ENCODE measurements at regions not wholly inside any gene's neighbourhood (a gene's known extent, or its start where the extent isn't known, plus 50 kb on each side); places are given as distances from the start of the nearest gene placed in this dataset.
A peak's percentile ranks its signal among the peaks of the same experiment; 100 is the strongest.

DNA sequence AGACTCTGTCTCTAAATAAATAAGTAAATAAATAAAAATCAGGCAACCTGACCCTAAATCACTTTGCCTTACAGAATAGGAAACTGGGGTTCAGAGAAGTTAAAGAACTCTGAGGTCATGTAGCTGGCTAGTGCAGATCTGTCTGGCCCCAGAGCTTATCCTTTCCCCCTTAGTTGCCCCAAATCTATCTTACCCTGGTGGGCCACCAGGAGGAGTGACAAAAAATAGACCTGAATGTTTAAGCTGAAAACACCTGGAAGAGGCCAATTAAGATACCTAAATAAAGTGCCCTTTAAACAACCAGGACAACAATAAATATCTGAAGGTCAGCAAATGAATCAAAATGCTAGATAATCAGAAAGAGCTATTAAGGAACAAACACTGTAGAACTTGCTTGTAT, 59.7 kb downstream of the TEX35 start:
- H3K9ac ChIP-seq (ENCODE audit: low read depth in 1 of 2, low read length in 2 of 2), result no peak overlapping the region
- no peaks in the 10 kb centered on the region for H3K27me3 ChIP-seq (ENCODE audit: control insufficient read depth in 2 of 2, insufficient read depth in 2 of 2, low read length in 2 of 2)
- H3K27ac ChIP-seq (ENCODE audit: low read depth in 2 of 2, low read length in 2 of 2), result no peak overlapping the region
- H3K4me3 ChIP-seq (ENCODE audit: low read length in 2 of 2), result no peak overlapping the region
- no peaks in the 10 kb centered on the region for H3K9me3 ChIP-seq (ENCODE audit: control insufficient read depth in 2 of 2, low read length in 2 of 2)
- H3K4me1 ChIP-seq (ENCODE audit: control insufficient read depth in 2 of 2, insufficient read depth in 2 of 2, low read length in 2 of 2), result peaks cover 12 to 14% of the 10 kb centered on the region in 2 donors
- no peaks in the 10 kb centered on the region for H3K36me3 ChIP-seq (ENCODE audit: control insufficient read depth in 2 of 2, insufficient read depth in 2 of 2, low read length in 2 of 2)

GRCh38 chr1:178573330-178573729, 60.4 kb downstream of the TEX35 start:
- H3K9ac ChIP-seq (ENCODE audit: low read depth in 1 of 2, low read length in 2 of 2), result no peak overlapping the region
- H3K4me3 ChIP-seq (ENCODE audit: low read length in 2 of 2), result no peak overlapping the region
- peaks cover 12 to 14% of the 10 kb centered on the region in 2 donors for H3K4me1 ChIP-seq (ENCODE audit: control insufficient read depth in 2 of 2, insufficient read depth in 2 of 2, low read length in 2 of 2)
- no peaks in the 10 kb centered on the region for H3K27me3 ChIP-seq (ENCODE audit: control insufficient read depth in 2 of 2, insufficient read depth in 2 of 2, low read length in 2 of 2)
- no peak overlapping the region for H3K27ac ChIP-seq (ENCODE audit: low read depth in 2 of 2, low read length in 2 of 2)
- H3K36me3 ChIP-seq (ENCODE audit: control insufficient read depth in 2 of 2, insufficient read depth in 2 of 2, low read length in 2 of 2), result no peaks in the 10 kb centered on the region
- no peaks in the 10 kb centered on the region for H3K9me3 ChIP-seq (ENCODE audit: control insufficient read depth in 2 of 2, low read length in 2 of 2)

- Histone ChIP-seq H3K4me1 (ENCODE audit: control insufficient read depth in 2 of 2, insufficient read depth in 2 of 2, low read length in 2 of 2) (peaks cover 12 to 14% of the 10 kb centered on the region in 2 donors), H3K27me3 (ENCODE audit: control insufficient read depth in 2 of 2, insufficient read depth in 2 of 2, low read length in 2 of 2) (no peaks in the 10 kb centered on the region), H3K9me3 (ENCODE audit: control insufficient read depth in 2 of 2, low read length in 2 of 2) (no peaks in the 10 kb centered on the region), H3K27ac (ENCODE audit: low read depth in 2 of 2, low read length in 2 of 2) (no peak overlapping the region), H3K9ac (ENCODE audit: low read depth in 1 of 2, low read length in 2 of 2) (no peak overlapping the region), H3K36me3 (ENCODE audit: control insufficient read depth in 2 of 2, insufficient read depth in 2 of 2, low read length in 2 of 2) (no peaks in the 10 kb centered on the region), H3K4me3 (ENCODE audit: low read length in 2 of 2) (no peak overlapping the region)
Measured at GRCh38 chr1:178574345-178574744, 61.4 kb downstream of the TEX35 start.

- no peaks in the 10 kb centered on the region for H3K36me3 ChIP-seq (ENCODE audit: control insufficient read depth in 2 of 2, insufficient read depth in 2 of 2, low read length in 2 of 2)
- H3K27ac ChIP-seq (ENCODE audit: low read depth in 2 of 2, low read length in 2 of 2), result peak overlapping the region; percentile 39 to 44
- no peaks in the 10 kb centered on the region for H3K9me3 ChIP-seq (ENCODE audit: control insufficient read depth in 2 of 2, low read length in 2 of 2)
- no peaks in the 10 kb centered on the region for H3K27me3 ChIP-seq (ENCODE audit: control insufficient read depth in 2 of 2, insufficient read depth in 2 of 2, low read length in 2 of 2)
- H3K9ac ChIP-seq (ENCODE audit: low read depth in 1 of 2, low read length in 2 of 2), result no peak overlapping the region
- H3K4me3 ChIP-seq (ENCODE audit: low read length in 2 of 2), result no peak overlapping the region
- peaks cover 12 to 14% of the 10 kb centered on the region in 2 donors for H3K4me1 ChIP-seq (ENCODE audit: control insufficient read depth in 2 of 2, insufficient read depth in 2 of 2, low read length in 2 of 2)
Measured at GRCh38 chr1:178575611-178576361, 62.9 kb downstream of the TEX35 start.

GRCh38 chr1:178576841-178577240, 63.9 kb downstream of the TEX35 start:
- H3K36me3 ChIP-seq (ENCODE audit: control insufficient read depth in 2 of 2, insufficient read depth in 2 of 2, low read length in 2 of 2), result no peaks in the 10 kb centered on the region
- peaks cover 12 to 14% of the 10 kb centered on the region in 2 donors for H3K4me1 ChIP-seq (ENCODE audit: control insufficient read depth in 2 of 2, insufficient read depth in 2 of 2, low read length in 2 of 2)
- no peaks in the 10 kb centered on the region for H3K9me3 ChIP-seq (ENCODE audit: control insufficient read depth in 2 of 2, low read length in 2 of 2)

DNA sequence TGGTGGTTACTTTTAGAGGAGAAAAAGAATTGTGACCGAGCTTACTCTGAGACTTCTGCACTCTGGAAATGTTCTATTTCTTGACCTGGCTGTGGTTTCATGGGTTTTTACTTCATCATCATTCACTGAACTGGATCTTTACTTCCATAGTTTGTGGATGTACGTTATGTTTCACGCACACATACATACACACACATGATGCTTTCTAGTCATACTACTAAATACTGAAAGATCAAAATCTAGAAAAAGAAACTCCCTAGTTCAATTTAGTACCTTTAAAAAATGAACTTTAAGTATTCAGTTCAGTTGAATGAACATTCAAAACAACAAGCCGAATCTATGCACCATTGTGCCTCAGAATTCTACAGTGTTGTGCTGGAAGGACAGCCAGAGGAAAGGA, 65.0 kb downstream of the TEX35 start:
- Histone ChIP-seq H3K4me3 (ENCODE audit: low read length in 2 of 2) (no peak overlapping the region), H3K36me3 (ENCODE audit: control insufficient read depth in 2 of 2, insufficient read depth in 2 of 2, low read length in 2 of 2) (no peaks in the 10 kb centered on the region), H3K4me1 (ENCODE audit: control insufficient read depth in 2 of 2, insufficient read depth in 2 of 2, low read length in 2 of 2) (peaks cover 12 to 14% of the 10 kb centered on the region in 2 donors), H3K27me3 (ENCODE audit: control insufficient read depth in 2 of 2, insufficient read depth in 2 of 2, low read length in 2 of 2) (no peaks in the 10 kb centered on the region), H3K9me3 (ENCODE audit: control insufficient read depth in 2 of 2, low read length in 2 of 2) (no peaks in the 10 kb centered on the region), H3K9ac (ENCODE audit: low read depth in 1 of 2, low read length in 2 of 2) (no peak overlapping the region), H3K27ac (ENCODE audit: low read depth in 2 of 2, low read length in 2 of 2) (peak overlapping the region; percentile 10 to 21)

More at GRCh38 chr1:178576841-178577240, 63.9 kb downstream of the TEX35 start:
- no peak overlapping the region for H3K4me3 ChIP-seq (ENCODE audit: low read length in 2 of 2)
- no peaks in the 10 kb centered on the region for H3K27me3 ChIP-seq (ENCODE audit: control insufficient read depth in 2 of 2, insufficient read depth in 2 of 2, low read length in 2 of 2)
- no peak overlapping the region for H3K9ac ChIP-seq (ENCODE audit: low read depth in 1 of 2, low read length in 2 of 2)
- H3K27ac ChIP-seq (ENCODE audit: low read depth in 2 of 2, low read length in 2 of 2), result no peak overlapping the region

DNA sequence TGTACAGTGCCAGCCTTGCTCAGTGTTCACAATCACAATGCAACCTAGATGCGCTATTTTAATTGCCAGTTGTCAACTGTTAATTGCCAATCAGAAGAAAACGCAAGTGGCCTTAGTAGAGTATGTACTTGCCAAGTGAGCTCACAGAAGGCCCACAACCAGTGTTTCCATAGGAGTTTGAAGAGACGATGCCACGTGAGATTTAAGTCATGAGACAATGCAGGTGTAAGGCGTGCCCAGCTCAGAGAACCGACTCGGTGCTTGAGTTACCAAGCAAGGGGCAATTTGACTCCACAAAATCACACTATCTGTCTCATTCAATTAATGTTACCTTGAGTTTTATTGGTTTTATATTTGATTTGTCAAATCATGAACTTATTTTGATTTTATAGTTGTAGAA, 65.6 kb downstream of the TEX35 start:
- H3K27ac ChIP-seq (ENCODE audit: low read depth in 2 of 2, low read length in 2 of 2), result peak overlapping the region in 1 of 2 donors; percentile 76
- no peak overlapping the region for H3K4me3 ChIP-seq (ENCODE audit: low read length in 2 of 2)
- peaks cover 8 to 13% of the 10 kb centered on the region in 2 donors for H3K4me1 ChIP-seq (ENCODE audit: control insufficient read depth in 2 of 2, insufficient read depth in 2 of 2, low read length in 2 of 2)
- no peak overlapping the region for H3K9ac ChIP-seq (ENCODE audit: low read depth in 1 of 2, low read length in 2 of 2)
- H3K36me3 ChIP-seq (ENCODE audit: control insufficient read depth in 2 of 2, insufficient read depth in 2 of 2, low read length in 2 of 2), result no peaks in the 10 kb centered on the region
- H3K27me3 ChIP-seq (ENCODE audit: control insufficient read depth in 2 of 2, insufficient read depth in 2 of 2, low read length in 2 of 2), result no peaks in the 10 kb centered on the region
- no peaks in the 10 kb centered on the region for H3K9me3 ChIP-seq (ENCODE audit: control insufficient read depth in 2 of 2, low read length in 2 of 2)

GRCh38 chr1:178579095-178579494, 66.2 kb downstream of the TEX35 start:
- Histone ChIP-seq H3K9ac (ENCODE audit: low read depth in 1 of 2, low read length in 2 of 2) (no peak overlapping the region), H3K36me3 (ENCODE audit: control insufficient read depth in 2 of 2, insufficient read depth in 2 of 2, low read length in 2 of 2) (no peaks in the 10 kb centered on the region), H3K27ac (ENCODE audit: low read depth in 2 of 2, low read length in 2 of 2) (peak overlapping the region; percentile 40 to 76), H3K27me3 (ENCODE audit: control insufficient read depth in 2 of 2, insufficient read depth in 2 of 2, low read length in 2 of 2) (no peaks in the 10 kb centered on the region), H3K4me1 (ENCODE audit: control insufficient read depth in 2 of 2, insufficient read depth in 2 of 2, low read length in 2 of 2) (peaks cover 6 to 9% of the 10 kb centered on the region in 2 donors), H3K9me3 (ENCODE audit: control insufficient read depth in 2 of 2, low read length in 2 of 2) (no peaks in the 10 kb centered on the region), H3K4me3 (ENCODE audit: low read length in 2 of 2) (peak overlapping the region in 1 of 2 donors; percentile 43)

- H3K36me3 ChIP-seq (ENCODE audit: control insufficient read depth in 2 of 2, insufficient read depth in 2 of 2, low read length in 2 of 2), result no peaks in the 10 kb centered on the region
- peak overlapping the region; percentile 40 to 76 for H3K27ac ChIP-seq (ENCODE audit: low read depth in 2 of 2, low read length in 2 of 2)
- no peak overlapping the region for H3K9ac ChIP-seq (ENCODE audit: low read depth in 1 of 2, low read length in 2 of 2)
- no peak overlapping the region for H3K4me3 ChIP-seq (ENCODE audit: low read length in 2 of 2)
- H3K27me3 ChIP-seq (ENCODE audit: control insufficient read depth in 2 of 2, insufficient read depth in 2 of 2, low read length in 2 of 2), result no peaks in the 10 kb centered on the region
- H3K9me3 ChIP-seq (ENCODE audit: control insufficient read depth in 2 of 2, low read length in 2 of 2), result no peaks in the 10 kb centered on the region
- H3K4me1 ChIP-seq (ENCODE audit: control insufficient read depth in 2 of 2, insufficient read depth in 2 of 2, low read length in 2 of 2), result peaks cover 6 to 7% of the 10 kb centered on the region in 2 donors
Measured at GRCh38 chr1:178579562-178579961, 66.7 kb downstream of the TEX35 start.

GRCh38 chr1:178580096-178580495, 67.2 kb downstream of the TEX35 start:
- Histone ChIP-seq H3K9ac (ENCODE audit: low read depth in 1 of 2, low read length in 2 of 2) (no peak overlapping the region), H3K4me1 (ENCODE audit: control insufficient read depth in 2 of 2, insufficient read depth in 2 of 2, low read length in 2 of 2) (peaks cover 6 to 7% of the 10 kb centered on the region in 2 donors), H3K27me3 (ENCODE audit: control insufficient read depth in 2 of 2, insufficient read depth in 2 of 2, low read length in 2 of 2) (no peaks in the 10 kb centered on the region), H3K9me3 (ENCODE audit: control insufficient read depth in 2 of 2, low read length in 2 of 2) (no peaks in the 10 kb centered on the region), H3K36me3 (ENCODE audit: control insufficient read depth in 2 of 2, insufficient read depth in 2 of 2, low read length in 2 of 2) (no peaks in the 10 kb centered on the region), H3K27ac (ENCODE audit: low read depth in 2 of 2, low read length in 2 of 2) (peak overlapping the region; percentile 36 to 76), H3K4me3 (ENCODE audit: low read length in 2 of 2) (no peak overlapping the region)
